PC-9 (cell line): ENCODE measurements at regions not wholly inside any gene's neighbourhood (a gene's known extent, or its start where the extent isn't known, plus 50 kb on each side); places are given as distances from the start of the nearest gene placed in this dataset.

Experiments used
- BruUV-seq: library from RNA; stranded (reverse); fragments of 400-500 nt; replicated peaks from 2 replicates; lab custom pipeline; 2021; lab: Mats Ljungman, UMichigan
- CTCF ChIA-PET: fragments of 300-600 bp; sonication (Branson Sonifier 250); formaldehyde crosslinking; loops from one replicate; lab custom pipeline; 2022; ENCODE audit warnings: antibody characterized with exemption; lab: Charles Lee
- POLR2A ChIA-PET: fragments of 300-600 bp; sonication (Branson Sonifier 250); formaldehyde crosslinking; loops from one replicate; lab custom pipeline; 2022; ENCODE audit warnings: antibody characterized with exemption; ENCODE audit not compliant: unreplicated experiment; lab: Charles Lee
- DNase-seq, 2 experiments: peaks; one replicate each; pipeline versions ENCODE4 v3.0.0 to v3.0.0-alpha.2; 2015 to 2022; ENCODE audit warnings: mixed read lengths in 1 of 2
- H2AFZ ChIP-seq: fragments of 200-600 bp; sonication (generic); 2 replicates; pipeline ENCODE4 v1.8.1; 2017; ENCODE audit warnings: antibody characterized with exemption
- H3F3A ChIP-seq: fragments of 200-600 bp; sonication (generic); 2 replicates; pipeline ENCODE4 v1.8.1; 2017; ENCODE audit warnings: antibody characterized with exemption, mild to moderate bottlenecking, low read depth; ENCODE audit not compliant: insufficient read depth
- H3K27ac ChIP-seq: fragments of 200-600 bp; sonication (generic); 2 replicates; pipeline ENCODE4 v1.6.1; 2016; ENCODE audit warnings: mixed run types
- H3K27me3 ChIP-seq: fragments of 200-600 bp; sonication (generic); 2 replicates; pipeline ENCODE4 v1.6.1; 2016; ENCODE audit warnings: low read depth, mixed run types; ENCODE audit not compliant: insufficient read depth
- H3K36me3 ChIP-seq: fragments of 200-600 bp; sonication (generic); 2 replicates; pipeline ENCODE4 v1.6.1; 2016; ENCODE audit warnings: low read depth, mixed run types
- H3K4me1 ChIP-seq: fragments of 200-600 bp; sonication (generic); replicated peaks from 2 replicates; pipeline ENCODE4 v1.6.1; 2016; ENCODE audit warnings: mixed run types; ENCODE audit not compliant: insufficient read depth
- H3K4me2 ChIP-seq: fragments of 200-600 bp; sonication (generic); 2 replicates; pipeline ENCODE4 v1.6.1; 2017; ENCODE audit warnings: mixed run types
- H3K4me3 ChIP-seq: fragments of 200-600 bp; sonication (generic); 2 replicates; pipeline ENCODE4 v1.6.1; 2016; ENCODE audit warnings: mixed run types
- H3K79me2 ChIP-seq: fragments of 200-600 bp; sonication (generic); 2 replicates; pipeline ENCODE4 v1.6.1; 2017; ENCODE audit warnings: low read depth, mixed run types
- H3K9me2 ChIP-seq: fragments of 200-600 bp; sonication (generic); 2 replicates; pipeline ENCODE4 v1.8.1; 2017; ENCODE audit warnings: mild to moderate bottlenecking; ENCODE audit not compliant: insufficient read depth
- H3K9me3 ChIP-seq: fragments of 200-600 bp; sonication (generic); 2 replicates; pipeline ENCODE4 v1.8.1; 2016; ENCODE audit warnings: low read depth; ENCODE audit not compliant: insufficient read depth
- H4K20me1 ChIP-seq: fragments of 200-600 bp; sonication (generic); 2 replicates; pipeline ENCODE4 v1.8.1; 2017; ENCODE audit not compliant: insufficient read depth
- CTCF ChIP-seq: fragments of 200-600 bp; sonication (generic); conservative IDR thresholded peaks from 2 replicates; pipeline ENCODE4 v1.6.1; 2017; ENCODE audit warnings: mixed run types, antibody characterized with exemption, mild to moderate bottlenecking, moderate library complexity
- EZH2 ChIP-seq: fragments of 200-600 bp; sonication (generic); IDR thresholded peaks from 2 replicates; pipeline ENCODE4 v1.8.0; 2017; ENCODE audit warnings: antibody characterized with exemption, low read depth
- intact Hi-C: fragments of 100-400 bp; cut with micrococcal nuclease; formaldehyde crosslinking; loops from one replicate; pipeline ENCODE4 v1.10.0; 2022; ENCODE audit not compliant: unreplicated experiment

GRCh38 chrX:142663330-142664095 lies 362.2 kb upstream of the SPANXN4 start:
- no peaks in the 10 kb centered on the region for H3K36me3 ChIP-seq
- no peaks in the 10 kb centered on the region for H4K20me1 ChIP-seq
- ChIA-PET POLR2A (no interaction called here), CTCF (no interaction called here)
- no peaks in the 10 kb centered on the region for H3K27me3 ChIP-seq
- DNase-seq: no peak
- no peaks in the 10 kb centered on the region for H3K4me1 ChIP-seq
- no peaks in the 10 kb centered on the region for H3K9me2 ChIP-seq
- TF ChIP-seq CTCF: no peak
- TF ChIP-seq EZH2: no peak
- intact Hi-C loops: no loop called here
- no peaks in the 10 kb centered on the region for H3K9me3 ChIP-seq
- no peaks in the 10 kb centered on the region for H3F3A ChIP-seq
- H3K4me3 ChIP-seq: no peak overlapping the region
- no peak overlapping the region for H3K27ac ChIP-seq
- H3K79me2 ChIP-seq: no peaks in the 10 kb centered on the region
- BruUV-seq: no TSS peak
- no peak overlapping the region for H2AFZ ChIP-seq
- H3K4me2 ChIP-seq: no peak overlapping the region

- Histone ChIP-seq H3K27ac (no peak overlapping the region), H3K27me3 (no peaks in the 10 kb centered on the region), H3K9me3 (no peaks in the 10 kb centered on the region), H3K36me3 (no peaks in the 10 kb centered on the region), H3K4me1 (no peaks in the 10 kb centered on the region), H3K4me3 (no peak overlapping the region), H3K9me2 (no peaks in the 10 kb centered on the region), H3F3A (no peaks in the 10 kb centered on the region), H3K4me2 (no peak overlapping the region), H3K79me2 (no peaks in the 10 kb centered on the region), H2AFZ (no peak overlapping the region), H4K20me1 (no peaks in the 10 kb centered on the region)
- TF ChIP-seq EZH2: no peak
- no peak for TF ChIP-seq CTCF
- BruUV-seq: no TSS peak
- CTCF ChIA-PET: no interaction called here
- DNase-seq: no peak
- POLR2A ChIA-PET: no interaction called here
- intact Hi-C loops: no loop called here
These were observed 364.0 kb upstream of the SPANXN4 start for GRCh38 chrX:142661696-142662095.

- intact Hi-C loops: no loop called here
- POLR2A ChIA-PET: no interaction called here
- no peak overlapping the region for H3K4me3 ChIP-seq
- no peak for DNase-seq
- no peak overlapping the region for H2AFZ ChIP-seq
- H3K4me2 ChIP-seq: no peak overlapping the region
- no peak overlapping the region for H3K27ac ChIP-seq
- H3F3A ChIP-seq: no peaks in the 10 kb centered on the region
- H3K9me3 ChIP-seq: no peaks in the 10 kb centered on the region
- CTCF ChIA-PET: no interaction called here
- H3K9me2 ChIP-seq: no peaks in the 10 kb centered on the region
- H3K36me3 ChIP-seq: no peaks in the 10 kb centered on the region
- no TSS peak for BruUV-seq
- TF ChIP-seq EZH2 (no peak), CTCF (no peak)
- H3K27me3 ChIP-seq: peaks cover 6% of the 10 kb centered on the region
- H3K79me2 ChIP-seq: no peaks in the 10 kb centered on the region
- no peaks in the 10 kb centered on the region for H3K4me1 ChIP-seq
- H4K20me1 ChIP-seq: no peaks in the 10 kb centered on the region
These were observed 370.2 kb upstream of the SPANXN4 start for GRCh38 chrX:142655507-142655906.
